HCT116 (cell line): ENCODE measurements at regions not wholly inside any gene's neighbourhood (a gene's known extent, or its start where the extent isn't known, plus 50 kb on each side); places are given as distances from the start of the nearest gene placed in this dataset.

Experiments used
- ATAC-seq: fragments of 200-7000 bp; cut with Tn5 transposase; 2 replicates; pipeline ENCODE4 v1.9.1; 2020; ENCODE audit warnings: mild to moderate bottlenecking, moderate library complexity
- BruUV-seq: library from RNA; stranded (reverse); fragments of 400-500 nt; replicated peaks from 2 replicates; lab custom pipeline; 2021; lab: Mats Ljungman, UMichigan
- CTCF ChIA-PET: fragments of 300-600 bp; sonication (Branson Sonifier 250); formaldehyde crosslinking; loops from one replicate; lab custom pipeline; 2021; ENCODE audit warnings: antibody characterized with exemption; lab: Charles Lee
- POLR2A ChIA-PET: fragments of 300-600, 350-600 bp; sonication (Branson Sonifier 250); formaldehyde crosslinking; loops from one replicate; lab custom pipeline; 2021; ENCODE audit warnings: antibody characterized with exemption; lab: Charles Lee
- RAD21 ChIA-PET, 2 experiments: fragments of 300-600 bp; sonication (Branson Sonifier 250); formaldehyde crosslinking; loops; one replicate each; lab custom pipeline; 2023; ENCODE audit warnings: low total read pairs in 2 of 2; ENCODE audit not compliant: uncharacterized antibody in 2 of 2, unreplicated experiment in 2 of 2, low non-redundant PET in 1 of 2; lab: Charles Lee
- DNase-seq: peaks from one replicate; pipeline ENCODE4 v3.0.0-alpha.2; 2010; ENCODE audit warnings: low read depth, low spot score
- H2AFZ ChIP-seq: fragments of 200-600 bp; shearing (Covaris generic), sonication (generic); 2 replicates; pipeline ENCODE4 v1.6.1; 2017; ENCODE audit warnings: low read depth, mixed run types, mixed read lengths, antibody characterized with exemption, low read length; ENCODE audit not compliant: poor library complexity, severe bottlenecking
- H3K27ac ChIP-seq: 2 replicates; pipeline ENCODE4 v1.5.1; 2012; ENCODE audit warnings: low read depth, low read length
- H3K27me3 ChIP-seq: fragments of 200-600 bp; sonication (generic); 2 replicates; pipeline ENCODE4 v1.6.1; 2016; ENCODE audit warnings: mixed run types, low read length, mixed read lengths; ENCODE audit not compliant: insufficient read depth
- H3K36me3 ChIP-seq, 2 experiments: fragments of 200-500 bp in 1 of 2; fragments of 200-600 bp in 1 of 2; sonication (Bioruptor generic) in 1 of 2; sonication (generic) in 1 of 2; 2 replicates each; pipeline versions ENCODE4 v1.5.1 to v1.6.1; 2014 to 2016; ENCODE audit warnings: low read length in 2 of 2, inconsistent platforms in 1 of 2, mixed read lengths in 1 of 2, mixed run types in 1 of 2; ENCODE audit not compliant: insufficient read depth in 2 of 2, control insufficient read depth in 1 of 2
- H3K4me1 ChIP-seq, 2 experiments: fragments of 200-600 bp in 1 of 2; sonication (generic) in 1 of 2; 2 replicates each; pipeline versions ENCODE4 v1.5.1 to v1.6.1; 2012 to 2017; ENCODE audit warnings: low read length in 2 of 2, inconsistent platforms in 1 of 2, mild to moderate bottlenecking in 1 of 2, mixed read lengths in 1 of 2, mixed run types in 1 of 2, moderate library complexity in 1 of 2; ENCODE audit not compliant: insufficient read depth in 2 of 2, control insufficient read depth in 1 of 2
- H3K4me2 ChIP-seq: fragments of 200-600 bp; sonication (generic); 2 replicates; pipeline ENCODE4 v1.6.1; 2017; ENCODE audit warnings: mixed run types, low read length, mixed read lengths
- H3K4me3 ChIP-seq, 2 experiments: fragments of 200-600 bp in 1 of 2; sonication (generic) in 1 of 2; replicated peaks in 1 of 2; 2 replicates each; pipeline ENCODE4 v1.5.1; 2011 to 2016; ENCODE audit warnings: low read length in 2 of 2, control low read depth in 1 of 2, low read depth in 1 of 2, mild to moderate bottlenecking in 1 of 2, mixed read lengths in 1 of 2, mixed run types in 1 of 2
- H3K79me2 ChIP-seq: fragments of 200-600 bp; sonication (generic); 2 replicates; pipeline ENCODE4 v1.6.1; 2017; ENCODE audit warnings: mild to moderate bottlenecking, mixed run types, low read length, moderate library complexity, mixed read lengths; ENCODE audit not compliant: insufficient read depth
- H3K9ac ChIP-seq: fragments of 200-600 bp; sonication (generic); 2 replicates; pipeline ENCODE4 v1.6.1; 2016; ENCODE audit warnings: low read length, mixed read lengths
- H3K9me2 ChIP-seq: fragments of 200-600 bp; sonication (generic), shearing (Covaris generic); 2 replicates; pipeline ENCODE4 v1.6.1; 2017; ENCODE audit warnings: mixed run types, mild to moderate bottlenecking, moderate library complexity; ENCODE audit not compliant: insufficient read depth
- H3K9me3 ChIP-seq, 2 experiments: fragments of 200-500 bp in 1 of 2; fragments of 200-600 bp in 1 of 2; sonication (Bioruptor generic) in 1 of 2; sonication (generic) in 1 of 2; 2 replicates each; pipeline ENCODE4 v1.6.1; 2014 to 2017; ENCODE audit warnings: low read length in 2 of 2, mixed read lengths in 2 of 2, inconsistent platforms in 1 of 2, low read depth in 1 of 2, mild to moderate bottlenecking in 1 of 2, mixed run types in 1 of 2, moderate library complexity in 1 of 2; ENCODE audit not compliant: control insufficient read depth in 1 of 2, insufficient read depth in 1 of 2
- H4K20me1 ChIP-seq: fragments of 200-600 bp; sonication (generic), shearing (Covaris generic); 2 replicates; pipeline ENCODE4 v1.6.1; 2017; ENCODE audit warnings: mixed run types, mild to moderate bottlenecking, moderate library complexity; ENCODE audit not compliant: insufficient read depth
- ATF3 ChIP-seq: IDR thresholded peaks from 2 replicates; pipeline ENCODE4 v1.6.1; 2012
- CEBPB ChIP-seq: IDR thresholded peaks from 2 replicates; pipeline ENCODE4 v1.6.1; 2012; ENCODE audit warnings: low read depth
- EGR1 ChIP-seq: IDR thresholded peaks from 2 replicates; pipeline ENCODE4 v1.6.1; 2012; ENCODE audit warnings: low read depth
- EZH2 ChIP-seq: fragments of 200-600 bp; sonication (generic); IDR thresholded peaks from 2 replicates; pipeline ENCODE4 v1.6.1; 2017; ENCODE audit warnings: antibody characterized with exemption, mixed run types
- FOSL1 ChIP-seq: IDR thresholded peaks from 2 replicates; pipeline ENCODE4 v1.6.1; 2012; ENCODE audit warnings: low read depth
- MAX ChIP-seq: IDR thresholded peaks from 2 replicates; pipeline ENCODE4 v1.6.1; 2012
- POLR2A ChIP-seq: IDR thresholded peaks from 2 replicates; pipeline ENCODE4 v1.7.0; 2011; ENCODE audit warnings: borderline replicate concordance; ENCODE audit not compliant: insufficient read depth, insufficient read length; ENCODE audit errors: extremely low read depth
- POLR2AphosphoS5 ChIP-seq: IDR thresholded peaks from 2 replicates; pipeline ENCODE4 v1.6.1; 2011; ENCODE audit warnings: mild to moderate bottlenecking, low read depth, low read length, moderate library complexity
- RAD21 ChIP-seq: IDR thresholded peaks from 2 replicates; pipeline ENCODE4 v1.6.1; 2012; ENCODE audit warnings: low read depth, mild to moderate bottlenecking
- SP1 ChIP-seq: IDR thresholded peaks from 2 replicates; pipeline ENCODE4 v1.6.1; 2012; ENCODE audit warnings: low read depth
- SRF ChIP-seq: IDR thresholded peaks from 2 replicates; pipeline ENCODE4 v1.6.1; 2012; ENCODE audit warnings: low read depth
- TCF7L2 ChIP-seq: IDR thresholded peaks from 2 replicates; pipeline ENCODE4 v1.7.0; 2011; ENCODE audit warnings: borderline replicate concordance, inconsistent platforms; ENCODE audit not compliant: insufficient read depth, insufficient read length; ENCODE audit errors: extremely low read depth
- YY1 ChIP-seq: IDR thresholded peaks from 2 replicates; pipeline ENCODE4 v1.6.1; 2011; ENCODE audit warnings: low read length, low read depth, moderate library complexity, mild to moderate bottlenecking; ENCODE audit not compliant: insufficient replicate concordance; ENCODE audit errors: extremely low read depth
- ZNF274 ChIP-seq: fragments of 200-500 bp; sonication (Bioruptor generic); IDR thresholded peaks from 2 replicates; pipeline ENCODE4 v1.6.1; 2014; ENCODE audit warnings: mild to moderate bottlenecking, low read depth, low read length, inconsistent platforms
- intact Hi-C: fragments of 100-400 bp; cut with micrococcal nuclease; formaldehyde crosslinking; loops from 2 replicates; pipeline ENCODE4 v1.10.0; 2022
- TF ChIP-seq, protein P1 (sequence below): IDR thresholded peaks from 2 replicates; pipeline ENCODE4 v1.6.1; 2012; ENCODE audit warnings: low read depth
- TF ChIP-seq, protein P2 (sequence below): IDR thresholded peaks from 2 replicates; pipeline ENCODE4 v1.6.1; 2011; ENCODE audit warnings: mild to moderate bottlenecking, low read length, moderate library complexity; ENCODE audit not compliant: insufficient replicate concordance; ENCODE audit errors: extremely low read depth
- TF ChIP-seq, protein P3 (sequence below), 3 experiments: fragments of 200-600 bp in 1 of 3; sonication (generic) in 1 of 3; IDR thresholded peaks in 2 of 3; conservative IDR thresholded peaks in 1 of 3; 2 replicates each; pipeline ENCODE4 v1.5.1; 2012 to 2017; ENCODE audit warnings: low read depth in 2 of 3, low read length in 2 of 3, antibody characterized with exemption in 1 of 3, borderline replicate concordance in 1 of 3, control low read depth in 1 of 3, mild to moderate bottlenecking in 1 of 3, mixed read lengths in 1 of 3, mixed run types in 1 of 3, moderate library complexity in 1 of 3; ENCODE audit not compliant: insufficient read depth in 1 of 3

DNA sequence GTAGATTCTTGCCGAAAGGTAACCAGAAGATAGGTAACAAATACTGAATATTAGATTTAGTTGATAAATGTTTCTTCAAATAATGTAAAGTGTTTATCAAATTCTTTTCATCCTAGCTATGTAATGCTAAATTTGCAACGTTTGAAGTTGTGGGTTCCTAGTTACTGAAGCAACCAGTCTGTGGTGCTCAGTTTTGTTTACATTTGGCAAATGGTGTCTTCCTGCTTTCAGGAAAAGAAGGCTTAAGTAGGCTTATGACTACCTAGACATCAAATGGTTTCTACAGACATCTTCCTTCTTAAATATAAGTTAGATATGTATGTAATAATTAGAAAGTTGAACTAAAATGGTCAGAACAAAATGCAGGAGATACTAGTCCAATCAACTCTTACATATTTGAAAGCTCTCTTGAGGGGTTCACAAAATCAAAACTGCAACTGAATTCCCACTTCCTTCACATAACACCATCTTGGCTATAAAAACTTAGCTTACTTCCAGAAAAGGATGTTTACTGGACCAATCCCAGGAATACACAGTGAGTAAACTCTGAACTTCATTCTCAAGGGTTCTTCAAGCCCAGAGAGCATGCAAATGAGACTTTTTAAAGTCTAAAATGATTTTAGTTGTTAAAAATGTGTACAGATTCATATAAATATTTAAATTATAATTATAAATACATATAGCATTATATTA is 125.7 kb upstream of the ITGA1 start:
- Histone ChIP-seq H3K9me2 (no peaks in the 10 kb centered on the region), H3K79me2 (no peaks in the 10 kb centered on the region), H3K27me3 (no peaks in the 10 kb centered on the region), H2AFZ (no peak overlapping the region), H3K9me3 (no peaks in the 10 kb centered on the region), H3K27ac (no peak overlapping the region), H3K4me2 (no peak overlapping the region), H3K4me3 (no peak overlapping the region), H4K20me1 (no peaks in the 10 kb centered on the region), H3K9ac (no peak overlapping the region), H3K36me3 (no peaks in the 10 kb centered on the region), H3K4me1 (no peaks in the 10 kb centered on the region)
- POLR2A ChIA-PET = no interaction called here
- CTCF ChIA-PET = no interaction called here
- intact Hi-C loops = no loop called here
- RAD21 ChIA-PET = no interaction called here
- TF ChIP-seq, protein P1, sequence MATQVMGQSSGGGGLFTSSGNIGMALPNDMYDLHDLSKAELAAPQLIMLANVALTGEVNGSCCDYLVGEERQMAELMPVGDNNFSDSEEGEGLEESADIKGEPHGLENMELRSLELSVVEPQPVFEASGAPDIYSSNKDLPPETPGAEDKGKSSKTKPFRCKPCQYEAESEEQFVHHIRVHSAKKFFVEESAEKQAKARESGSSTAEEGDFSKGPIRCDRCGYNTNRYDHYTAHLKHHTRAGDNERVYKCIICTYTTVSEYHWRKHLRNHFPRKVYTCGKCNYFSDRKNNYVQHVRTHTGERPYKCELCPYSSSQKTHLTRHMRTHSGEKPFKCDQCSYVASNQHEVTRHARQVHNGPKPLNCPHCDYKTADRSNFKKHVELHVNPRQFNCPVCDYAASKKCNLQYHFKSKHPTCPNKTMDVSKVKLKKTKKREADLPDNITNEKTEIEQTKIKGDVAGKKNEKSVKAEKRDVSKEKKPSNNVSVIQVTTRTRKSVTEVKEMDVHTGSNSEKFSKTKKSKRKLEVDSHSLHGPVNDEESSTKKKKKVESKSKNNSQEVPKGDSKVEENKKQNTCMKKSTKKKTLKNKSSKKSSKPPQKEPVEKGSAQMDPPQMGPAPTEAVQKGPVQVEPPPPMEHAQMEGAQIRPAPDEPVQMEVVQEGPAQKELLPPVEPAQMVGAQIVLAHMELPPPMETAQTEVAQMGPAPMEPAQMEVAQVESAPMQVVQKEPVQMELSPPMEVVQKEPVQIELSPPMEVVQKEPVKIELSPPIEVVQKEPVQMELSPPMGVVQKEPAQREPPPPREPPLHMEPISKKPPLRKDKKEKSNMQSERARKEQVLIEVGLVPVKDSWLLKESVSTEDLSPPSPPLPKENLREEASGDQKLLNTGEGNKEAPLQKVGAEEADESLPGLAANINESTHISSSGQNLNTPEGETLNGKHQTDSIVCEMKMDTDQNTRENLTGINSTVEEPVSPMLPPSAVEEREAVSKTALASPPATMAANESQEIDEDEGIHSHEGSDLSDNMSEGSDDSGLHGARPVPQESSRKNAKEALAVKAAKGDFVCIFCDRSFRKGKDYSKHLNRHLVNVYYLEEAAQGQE = no peak
- no peak for TF ChIP-seq EZH2
- TF ChIP-seq CEBPB = no peak
- no peak for TF ChIP-seq MAX
- no peak for TF ChIP-seq FOSL1
- no peak for TF ChIP-seq SP1
- TF ChIP-seq ZNF274 = no peak
- no peak for TF ChIP-seq POLR2AphosphoS5
- no peak for TF ChIP-seq YY1
- TF ChIP-seq EGR1 = no peak
- no peak for TF ChIP-seq POLR2A
- no peak for TF ChIP-seq SRF
- TF ChIP-seq, protein P2, sequence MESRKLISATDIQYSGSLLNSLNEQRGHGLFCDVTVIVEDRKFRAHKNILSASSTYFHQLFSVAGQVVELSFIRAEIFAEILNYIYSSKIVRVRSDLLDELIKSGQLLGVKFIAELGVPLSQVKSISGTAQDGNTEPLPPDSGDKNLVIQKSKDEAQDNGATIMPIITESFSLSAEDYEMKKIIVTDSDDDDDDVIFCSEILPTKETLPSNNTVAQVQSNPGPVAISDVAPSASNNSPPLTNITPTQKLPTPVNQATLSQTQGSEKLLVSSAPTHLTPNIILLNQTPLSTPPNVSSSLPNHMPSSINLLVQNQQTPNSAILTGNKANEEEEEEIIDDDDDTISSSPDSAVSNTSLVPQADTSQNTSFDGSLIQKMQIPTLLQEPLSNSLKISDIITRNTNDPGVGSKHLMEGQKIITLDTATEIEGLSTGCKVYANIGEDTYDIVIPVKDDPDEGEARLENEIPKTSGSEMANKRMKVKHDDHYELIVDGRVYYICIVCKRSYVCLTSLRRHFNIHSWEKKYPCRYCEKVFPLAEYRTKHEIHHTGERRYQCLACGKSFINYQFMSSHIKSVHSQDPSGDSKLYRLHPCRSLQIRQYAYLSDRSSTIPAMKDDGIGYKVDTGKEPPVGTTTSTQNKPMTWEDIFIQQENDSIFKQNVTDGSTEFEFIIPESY = no peak
- TF ChIP-seq TCF7L2 = no peak
- TF ChIP-seq ATF3 = no peak
- no peak for TF ChIP-seq RAD21
- TF ChIP-seq, protein P3, sequence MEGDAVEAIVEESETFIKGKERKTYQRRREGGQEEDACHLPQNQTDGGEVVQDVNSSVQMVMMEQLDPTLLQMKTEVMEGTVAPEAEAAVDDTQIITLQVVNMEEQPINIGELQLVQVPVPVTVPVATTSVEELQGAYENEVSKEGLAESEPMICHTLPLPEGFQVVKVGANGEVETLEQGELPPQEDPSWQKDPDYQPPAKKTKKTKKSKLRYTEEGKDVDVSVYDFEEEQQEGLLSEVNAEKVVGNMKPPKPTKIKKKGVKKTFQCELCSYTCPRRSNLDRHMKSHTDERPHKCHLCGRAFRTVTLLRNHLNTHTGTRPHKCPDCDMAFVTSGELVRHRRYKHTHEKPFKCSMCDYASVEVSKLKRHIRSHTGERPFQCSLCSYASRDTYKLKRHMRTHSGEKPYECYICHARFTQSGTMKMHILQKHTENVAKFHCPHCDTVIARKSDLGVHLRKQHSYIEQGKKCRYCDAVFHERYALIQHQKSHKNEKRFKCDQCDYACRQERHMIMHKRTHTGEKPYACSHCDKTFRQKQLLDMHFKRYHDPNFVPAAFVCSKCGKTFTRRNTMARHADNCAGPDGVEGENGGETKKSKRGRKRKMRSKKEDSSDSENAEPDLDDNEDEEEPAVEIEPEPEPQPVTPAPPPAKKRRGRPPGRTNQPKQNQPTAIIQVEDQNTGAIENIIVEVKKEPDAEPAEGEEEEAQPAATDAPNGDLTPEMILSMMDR (IDR thresholded peaks at IDR 0.05 in 2 of 3, conservative IDR thresholded peaks at IDR 0.05 in 1 of 3; ENCODE audit: borderline replicate concordance in 1 of 3, insufficient read depth in 1 of 3, low read depth in 2 of 3, low read length in 2 of 3) = no peak
- ATAC-seq (no peak), DNase-seq (no peak)
- no TSS peak for BruUV-seq
